H9 (cell line): ENCODE measurements at regions not wholly inside any gene's neighbourhood (a gene's known extent, or its start where the extent isn't known, plus 50 kb on each side); places are given as distances from the start of the nearest gene placed in this dataset.

Experiments
- DNase-seq: peaks from one replicate; pipeline ENCODE4 v3.0.0-alpha.2; 2017
- H2AFZ ChIP-seq: one replicate; pipeline ENCODE4 v1.6.1; 2013; ENCODE audit warnings: mild to moderate bottlenecking, low read length, control low read depth, moderate library complexity
- H2AK5ac ChIP-seq: 2 replicates; pipeline ENCODE4 v1.6.1; 2013; ENCODE audit warnings: low read length, control low read depth, mixed read lengths; ENCODE audit not compliant: insufficient read length
- H2BK120ac ChIP-seq: one replicate; pipeline ENCODE4 v1.6.1; 2013; ENCODE audit warnings: low read depth, mild to moderate bottlenecking, low read length, control low read depth, inconsistent platforms; ENCODE audit not compliant: poor library complexity, severe bottlenecking
- H2BK12ac ChIP-seq: 2 replicates; pipeline ENCODE4 v1.6.1; 2013; ENCODE audit warnings: low read length, control low read depth, mixed read lengths, low read depth; ENCODE audit not compliant: insufficient read length
- H2BK15ac ChIP-seq: 2 replicates; pipeline ENCODE4 v1.6.1; 2013; ENCODE audit warnings: low read depth, low read length, control low read depth
- H2BK20ac ChIP-seq: one replicate; pipeline ENCODE4 v1.6.1; 2013; ENCODE audit warnings: low read depth, mild to moderate bottlenecking, low read length, control low read depth, inconsistent platforms; ENCODE audit not compliant: poor library complexity, severe bottlenecking
- H2BK5ac ChIP-seq: 2 replicates; pipeline ENCODE4 v1.6.1; 2013; ENCODE audit warnings: low read length, control low read depth, mixed read lengths; ENCODE audit not compliant: insufficient read length
- H3K14ac ChIP-seq: 2 replicates; pipeline ENCODE4 v1.6.1; 2013; ENCODE audit warnings: low read length, control low read depth; ENCODE audit not compliant: insufficient read depth
- H3K18ac ChIP-seq: 2 replicates; pipeline ENCODE4 v1.6.1; 2013; ENCODE audit warnings: low read depth, mild to moderate bottlenecking, mixed read lengths, low read length, control low read depth; ENCODE audit not compliant: insufficient read length
- H3K23ac ChIP-seq: 2 replicates; pipeline ENCODE4 v1.6.1; 2013; ENCODE audit warnings: low read length, control low read depth, mixed read lengths, low read depth; ENCODE audit not compliant: insufficient read length
- H3K23me2 ChIP-seq: 2 replicates; pipeline ENCODE4 v1.6.1; 2013; ENCODE audit warnings: low read depth, mild to moderate bottlenecking, mixed read lengths, low read length, control low read depth; ENCODE audit not compliant: insufficient read length, poor library complexity, severe bottlenecking
- H3K27ac ChIP-seq: 2 replicates; pipeline ENCODE4 v1.5.1; 2013; ENCODE audit warnings: low read length, control low read depth, mixed read lengths, low read depth; ENCODE audit not compliant: insufficient read length
- H3K27me3 ChIP-seq: 2 replicates; pipeline ENCODE4 v1.6.1; 2013; ENCODE audit warnings: low read length, control low read depth, inconsistent platforms; ENCODE audit not compliant: insufficient read depth
- H3K4ac ChIP-seq: 2 replicates; pipeline ENCODE4 v1.6.1; 2013; ENCODE audit warnings: low read depth, mild to moderate bottlenecking, control low read depth, inconsistent platforms, low read length, moderate library complexity
- H3K4me1 ChIP-seq: 2 replicates; pipeline ENCODE4 v1.6.1; 2013; ENCODE audit warnings: low read length, control low read depth, inconsistent platforms; ENCODE audit not compliant: insufficient read depth
- H3K4me2 ChIP-seq: 2 replicates; pipeline ENCODE4 v1.6.1; 2013; ENCODE audit warnings: low read length, control low read depth, mixed read lengths; ENCODE audit not compliant: insufficient read length, insufficient read depth
- H3K56ac ChIP-seq: 2 replicates; pipeline ENCODE4 v1.6.1; 2013; ENCODE audit warnings: low read depth, mild to moderate bottlenecking, mixed read lengths, low read length, control low read depth; ENCODE audit not compliant: insufficient read length
- H3K79me1 ChIP-seq: 2 replicates; pipeline ENCODE4 v1.6.1; 2013; ENCODE audit warnings: low read depth, mild to moderate bottlenecking, moderate library complexity, low read length, control low read depth, inconsistent platforms; ENCODE audit not compliant: insufficient read depth, poor library complexity, severe bottlenecking
- H3K79me2 ChIP-seq: 2 replicates; pipeline ENCODE4 v1.6.1; 2013; ENCODE audit warnings: low read length, control low read depth, inconsistent platforms; ENCODE audit not compliant: insufficient read depth
- H3K9ac ChIP-seq: 2 replicates; pipeline ENCODE4 v1.6.1; 2013; ENCODE audit warnings: low read length, control low read depth, mixed read lengths; ENCODE audit not compliant: insufficient read length; ENCODE audit errors: extremely low read depth
- H3K9me3 ChIP-seq: one replicate; pipeline ENCODE4 v1.6.1; 2013; ENCODE audit warnings: low read depth, low read length, inconsistent platforms; ENCODE audit not compliant: control insufficient read depth
- H3T11ph ChIP-seq: one replicate; pipeline ENCODE4 v1.6.1; 2013; ENCODE audit warnings: mild to moderate bottlenecking, low read length, control low read depth, inconsistent platforms
- H4K20me1 ChIP-seq: one replicate; pipeline ENCODE4 v1.6.1; 2013; ENCODE audit not compliant: control insufficient read depth, insufficient read length, insufficient read depth
- H4K5ac ChIP-seq: 2 replicates; pipeline ENCODE4 v1.6.1; 2013; ENCODE audit warnings: low read depth, mild to moderate bottlenecking, mixed read lengths, low read length, control low read depth; ENCODE audit not compliant: insufficient read length
- H4K8ac ChIP-seq: replicated peaks from 2 replicates; pipeline ENCODE4 v1.6.1; 2013; ENCODE audit warnings: low read length, control low read depth, mixed read lengths, low read depth; ENCODE audit not compliant: insufficient read length
- H4K91ac ChIP-seq: 2 replicates; pipeline ENCODE4 v1.6.1; 2013; ENCODE audit warnings: low read depth, mild to moderate bottlenecking, moderate library complexity, mixed read lengths, low read length, control low read depth; ENCODE audit not compliant: insufficient read length
- H3K27ac Mint-ChIP-seq, 3 experiments: 2 replicates in 2 of 3; 3 replicates in 1 of 3; pipeline ENCODE4 v1.8.0; 2020 to 2021; ENCODE audit warnings: mixed read lengths in 3 of 3, mild to moderate bottlenecking in 1 of 3, moderate library complexity in 1 of 3
- H3K27me3 Mint-ChIP-seq: 2 replicates; pipeline ENCODE4 v1.8.0; 2021; ENCODE audit warnings: low read depth, mild to moderate bottlenecking, moderate library complexity, mixed read lengths
- H3K36me3 Mint-ChIP-seq, 3 experiments: 2 replicates in 2 of 3; 3 replicates in 1 of 3; pipeline ENCODE4 v1.8.0; 2020 to 2021; ENCODE audit warnings: low read depth in 3 of 3, mixed read lengths in 3 of 3; ENCODE audit not compliant: insufficient read depth in 1 of 3
- H3K4me1 Mint-ChIP-seq, 2 experiments: 2 replicates each; pipeline ENCODE4 v1.8.0; 2020; ENCODE audit warnings: mixed read lengths in 2 of 2
- H3K4me3 Mint-ChIP-seq, 2 experiments: 2 replicates in 1 of 2; 3 replicates in 1 of 2; pipeline ENCODE4 v1.8.0; 2020 to 2021; ENCODE audit warnings: mild to moderate bottlenecking in 2 of 2, mixed read lengths in 2 of 2, moderate library complexity in 1 of 2
- H3K9me3 Mint-ChIP-seq, 2 experiments: 2 replicates in 1 of 2; 3 replicates in 1 of 2; pipeline ENCODE4 v1.8.0; 2020; ENCODE audit warnings: mild to moderate bottlenecking in 2 of 2, mixed read lengths in 2 of 2, moderate library complexity in 1 of 2
- CTCF ChIP-seq: fragments of 200-600 bp; sonication (generic); conservative IDR thresholded peaks from 3 replicates; pipeline ENCODE4 v1.8.0; 2021; ENCODE audit warnings: antibody characterized with exemption, mild to moderate bottlenecking
- WGBS: extraction: QIAGEN DNeasy Blood & Tissue Kit; methylation state at CpG from one replicate; pipeline ENCODE4 v1.1.7; 2013; ENCODE audit warnings: missing lambda C conversion rate, low lambda C conversion rate, mixed read lengths; ENCODE audit not compliant: insufficient read length; ENCODE audit errors: extremely low coverage; 5-methylcytosine and 5-hydroxymethylcytosine counted together

DNA sequence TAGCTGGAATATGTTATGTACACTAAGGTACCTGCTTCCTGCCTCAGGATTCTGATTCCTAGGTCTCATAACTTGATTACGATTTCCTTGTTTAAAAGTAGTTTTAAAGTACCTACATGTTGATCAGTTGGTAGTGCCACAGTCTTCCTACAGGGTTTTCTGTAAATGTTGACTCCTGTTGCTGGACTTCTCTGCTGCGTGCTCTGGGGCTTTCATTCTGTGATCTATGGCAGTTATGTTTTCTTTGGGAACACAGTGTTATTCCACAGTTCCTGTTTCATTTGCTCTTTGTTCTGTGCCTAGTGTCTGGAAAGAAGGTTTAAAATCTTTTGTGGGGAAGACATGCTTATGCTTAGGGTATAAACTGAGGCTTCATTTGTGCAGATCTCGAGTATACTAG is 343.5 kb downstream of the PLK2 start:
- no peak for TF ChIP-seq CTCF
- H3K27ac ChIP-seq: no peak overlapping the region
- H2BK20ac ChIP-seq: no peak overlapping the region
- H3T11ph ChIP-seq: no peak overlapping the region
- no peak overlapping the region for H3K4ac ChIP-seq
- H3K27ac Mint-ChIP-seq: no peak overlapping the region
- no peaks in the 10 kb centered on the region for H3K9me3 ChIP-seq
- no peak overlapping the region for H3K14ac ChIP-seq
- no peak overlapping the region for H3K56ac ChIP-seq
- no peak overlapping the region for H3K9ac ChIP-seq
- no peak overlapping the region for H3K18ac ChIP-seq
- H3K36me3 Mint-ChIP-seq: no peaks in the 10 kb centered on the region; a peak in 1 of 7 replicates
- H4K91ac ChIP-seq: no peak overlapping the region
- no peak overlapping the region for H2BK12ac ChIP-seq
- H2AFZ ChIP-seq: no peak overlapping the region
- no peaks in the 10 kb centered on the region; a peak in 1 of 4 replicates for H3K4me1 Mint-ChIP-seq
- no peaks in the 10 kb centered on the region for H3K4me1 ChIP-seq
- H4K8ac ChIP-seq: no peak overlapping the region
- no peaks in the 10 kb centered on the region for H3K79me2 ChIP-seq
- H2BK120ac ChIP-seq: no peak overlapping the region
- no peaks in the 10 kb centered on the region; the same call in 1 of the 2 replicates for H3K27me3 Mint-ChIP-seq
- no peak for DNase-seq
- H3K79me1 ChIP-seq: no peaks in the 10 kb centered on the region
- H3K23me2 ChIP-seq: no peaks in the 10 kb centered on the region
- H2BK15ac ChIP-seq: no peak overlapping the region
- no peaks in the 10 kb centered on the region for H3K9me3 Mint-ChIP-seq
- H4K20me1 ChIP-seq: no peaks in the 10 kb centered on the region
- WGBS: no CpG with 5 or more reads among the region's 3 CpGs
- no peaks in the 10 kb centered on the region for H3K27me3 ChIP-seq
- H2BK5ac ChIP-seq: no peak overlapping the region
- no peak overlapping the region for H3K4me2 ChIP-seq
- H3K4me3 Mint-ChIP-seq: no peak overlapping the region
- H3K23ac ChIP-seq: no peak overlapping the region
- H2AK5ac ChIP-seq: no peak overlapping the region
- no peak overlapping the region for H4K5ac ChIP-seq
